PC-3 (cell line): ENCODE measurements at regions not wholly inside any gene's neighbourhood (a gene's known extent, or its start where the extent isn't known, plus 50 kb on each side); places are given as distances from the start of the nearest gene placed in this dataset.

Experiments used
- CTCF ChIP-seq: fragments of 300-600 bp; sonication (generic); conservative IDR thresholded peaks from 2 replicates; pipeline ENCODE4 v1.5.1; 2017; ENCODE audit warnings: antibody characterized with exemption, low read depth, mild to moderate bottlenecking, low read length
- EZH2 ChIP-seq: fragments of 300-600 bp; sonication (generic); IDR thresholded peaks from one replicate; pipeline ENCODE4 v1.6.1; 2017; ENCODE audit warnings: antibody characterized with exemption, mild to moderate bottlenecking, low read length; ENCODE audit not compliant: unreplicated experiment
- EZH2phosphoT487 ChIP-seq: fragments of 300-600 bp; sonication (generic); IDR thresholded peaks from 2 replicates; pipeline ENCODE4 v1.6.1; 2018; ENCODE audit warnings: mild to moderate bottlenecking, antibody characterized with exemption, low read length, borderline replicate concordance

DNA sequence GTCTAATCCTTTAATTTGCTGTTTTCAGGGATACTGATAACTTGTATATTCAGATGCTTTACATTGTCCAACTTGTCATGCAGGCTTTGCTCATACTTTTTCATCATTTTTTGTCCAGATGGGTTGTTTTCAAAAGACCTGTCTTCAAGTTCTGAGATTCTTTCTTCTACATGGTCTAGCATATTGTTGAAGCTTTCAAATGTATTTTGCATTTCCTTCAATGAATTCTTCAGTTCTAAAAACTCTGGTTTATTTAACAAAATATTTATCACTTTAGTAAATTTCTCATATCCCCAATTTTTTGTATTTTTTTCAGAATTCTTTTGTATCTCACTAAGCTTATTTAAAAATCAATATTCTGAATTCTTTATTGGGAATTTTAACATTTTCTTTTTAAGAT lies 388.3 kb upstream of the IL12A start:
- TF ChIP-seq CTCF: no peak
- TF ChIP-seq EZH2: no peak
- TF ChIP-seq EZH2phosphoT487: no peak
